ENCODE measurements at regions not wholly inside any gene's neighbourhood (a gene's known extent, or its start where the extent isn't known, plus 50 kb on each side); places are given as distances from the start of the nearest gene placed in this dataset.
"Not testable (repeated sequence)": the region's sequence is repeated elsewhere in the genome, so short reads cannot be mapped to it uniquely, and the experiment has no call there.

DNA sequence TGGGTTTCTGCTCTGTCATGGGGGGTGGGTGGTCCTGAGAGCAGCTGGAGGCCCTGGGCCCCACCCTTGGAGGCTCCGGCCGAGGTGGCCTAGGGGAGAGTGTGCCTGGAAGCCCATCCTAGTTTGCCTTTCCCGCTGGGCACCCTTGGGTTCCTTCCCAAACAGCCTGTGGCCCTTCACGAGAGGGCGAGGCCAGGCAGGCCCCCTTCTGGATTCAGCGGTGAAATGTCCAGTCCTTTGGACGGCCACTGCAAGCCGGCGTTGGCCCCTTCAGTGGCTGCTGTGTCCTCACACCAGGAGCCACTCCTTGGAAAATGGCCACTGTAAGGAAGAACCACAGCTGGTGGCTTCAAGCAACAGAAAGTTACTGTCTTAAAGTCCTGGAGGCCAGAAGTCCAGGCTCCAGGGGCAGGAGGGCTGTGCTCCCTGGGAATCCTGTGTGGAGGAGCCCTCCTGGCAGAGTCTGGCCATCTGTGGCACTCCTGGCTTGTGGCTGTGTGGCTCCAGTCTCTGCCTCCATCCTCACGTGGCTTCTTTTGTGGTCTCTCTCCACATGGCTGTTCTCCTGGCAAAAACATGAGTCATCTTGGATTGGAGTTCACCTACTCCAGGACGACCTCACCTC is 854.1 kb downstream of the TBC1D22A start:
- no peak for DNase-seq

DNA sequence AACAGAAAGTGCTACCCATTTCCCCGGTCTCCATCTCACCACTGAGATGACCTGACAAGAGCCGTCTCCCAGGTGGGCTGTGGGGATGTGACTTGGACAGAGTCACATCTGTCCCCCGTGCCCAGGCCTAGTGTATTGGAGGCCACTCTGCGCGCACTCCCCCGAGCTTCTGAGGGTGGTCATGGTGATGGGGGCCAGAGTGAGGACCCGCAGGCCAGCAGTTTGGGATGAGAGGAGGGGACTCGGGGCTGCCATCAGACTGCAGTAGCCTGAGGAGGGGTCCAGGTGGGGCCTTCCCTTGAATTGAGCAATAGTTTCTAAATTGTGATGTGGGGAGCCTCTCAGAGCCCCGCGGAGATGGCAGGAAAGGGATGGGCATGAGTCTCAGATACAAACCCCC is 852.6 kb downstream of the TBC1D22A start:
- no peak for DNase-seq

DNA sequence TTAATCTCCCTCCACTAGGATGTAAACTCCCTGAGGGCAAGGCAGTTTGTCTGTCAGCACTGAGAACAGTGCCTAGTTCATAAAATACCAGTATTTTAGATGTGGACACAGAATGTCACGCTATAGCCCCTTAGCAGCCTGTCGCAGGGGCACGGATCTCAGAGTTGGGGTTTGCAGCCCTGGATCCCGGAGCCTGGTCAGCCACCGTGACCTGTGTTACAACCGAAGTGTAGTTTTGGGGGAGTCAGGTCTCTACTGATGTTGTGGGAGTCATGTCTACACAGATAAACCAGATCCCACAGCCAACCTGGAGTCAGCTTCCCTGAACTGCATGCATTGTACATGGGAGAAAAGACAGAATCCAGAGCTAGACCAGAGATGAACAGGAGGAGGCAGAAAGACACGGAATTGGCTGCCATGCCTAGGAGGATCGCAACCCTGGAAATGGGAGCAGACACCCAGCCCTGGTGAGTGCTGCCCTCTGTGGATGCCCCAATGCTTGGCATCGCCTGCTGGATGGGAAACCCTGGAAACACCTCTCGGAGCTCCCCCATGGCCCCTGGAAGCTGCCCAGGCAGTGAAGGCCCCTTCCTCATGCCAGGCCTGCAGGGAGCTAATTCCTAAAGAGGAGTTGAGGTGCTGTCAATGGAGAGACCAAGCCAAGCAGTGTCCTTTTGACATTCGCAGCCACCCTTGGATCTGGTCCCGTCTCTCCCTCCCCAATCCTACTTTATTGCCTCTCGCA is 851.3 kb downstream of the TBC1D22A start:
- no peak for DNase-seq

DNA sequence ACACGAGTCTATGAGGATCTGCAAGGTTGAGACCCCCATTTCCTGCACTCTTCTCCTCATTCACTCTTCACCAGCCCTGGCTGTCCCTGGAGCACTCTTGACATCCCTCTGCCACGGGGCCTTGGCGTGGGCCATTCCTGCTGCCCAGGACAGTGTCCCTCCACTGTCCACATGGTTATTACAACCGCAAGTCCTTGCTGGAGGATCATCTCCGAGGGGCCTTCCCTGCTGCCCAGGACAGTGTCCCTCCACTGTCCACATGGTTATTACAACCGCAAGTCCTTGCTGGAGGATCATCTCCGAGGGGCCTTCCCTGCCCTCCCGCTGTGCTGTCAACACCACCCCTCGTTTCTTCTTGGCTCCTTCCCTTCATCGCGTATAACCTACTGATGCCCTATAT is 850.7 kb downstream of the TBC1D22A start:
- DNase-seq: not testable (repeated sequence)

DNA sequence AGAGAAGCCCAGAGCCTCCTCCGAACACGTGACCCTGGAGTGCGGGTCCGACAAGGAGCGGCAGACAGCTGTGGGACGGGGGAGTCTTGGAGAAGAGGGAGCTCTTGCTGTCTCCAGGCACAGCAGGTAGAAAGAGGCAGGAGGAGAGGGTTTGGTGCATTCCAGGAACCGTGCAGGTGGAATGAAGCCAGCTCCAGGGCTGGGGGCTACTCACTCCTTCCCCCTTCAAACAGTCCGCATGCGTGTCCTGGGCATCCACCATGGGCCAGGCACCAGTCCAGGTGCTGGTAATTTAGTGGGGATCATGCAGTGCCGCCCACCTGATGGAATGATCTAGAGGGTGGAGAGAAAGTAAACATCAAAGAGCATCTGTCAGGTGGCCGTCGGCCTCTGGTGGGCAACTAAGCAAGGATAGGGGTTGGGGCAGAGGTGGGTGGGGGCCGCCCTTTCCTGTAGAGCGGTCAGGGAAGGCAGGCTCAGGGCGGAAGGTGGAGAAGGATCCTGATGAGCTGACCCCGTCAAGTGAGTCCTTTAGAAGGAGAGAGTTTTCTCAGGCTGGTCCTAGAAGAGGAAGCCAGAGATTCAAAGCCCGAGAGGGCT is 850.0 kb downstream of the TBC1D22A start:
- DNase-seq: no peak

DNA sequence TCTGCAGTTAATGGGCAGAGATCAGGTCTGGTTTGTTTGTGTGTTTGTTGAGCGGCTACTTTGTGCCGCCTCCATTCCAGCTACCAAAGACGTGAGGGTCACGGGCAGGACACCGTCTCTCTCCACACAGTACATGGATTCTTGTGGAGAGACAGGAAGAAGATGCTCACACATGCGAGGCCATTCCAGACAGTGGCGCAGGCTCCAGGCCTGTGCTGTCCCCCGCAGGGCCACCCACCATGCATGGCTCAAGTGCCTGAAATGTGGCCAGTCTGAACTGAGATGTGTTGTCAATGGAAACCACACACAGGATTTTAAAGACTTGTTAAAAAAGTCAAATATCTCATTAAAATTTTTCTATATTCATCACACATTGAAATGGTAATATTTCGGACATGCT is 848.3 kb downstream of the TBC1D22A start:
- DNase-seq: no peak

DNA sequence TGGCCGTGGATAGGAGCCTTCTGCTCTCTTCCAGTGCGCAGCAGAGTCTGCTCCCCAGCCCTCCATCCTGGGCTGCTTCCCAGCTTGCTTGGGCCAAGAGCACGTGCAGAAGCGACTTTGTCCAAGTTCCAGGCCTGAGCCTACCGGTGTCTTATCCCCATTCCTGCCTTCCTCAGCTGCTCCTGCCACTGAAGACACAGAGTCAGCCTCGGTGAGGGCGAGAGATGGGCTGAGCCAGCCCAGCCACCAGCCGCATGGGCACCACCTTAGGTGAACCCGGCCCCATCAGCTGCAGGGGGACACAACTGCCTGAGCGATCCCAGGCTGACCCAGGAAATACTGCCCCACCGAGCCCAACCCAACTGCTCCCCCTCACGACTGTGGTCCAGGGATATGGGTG is 847.8 kb downstream of the TBC1D22A start:
- DNase-seq: no peak

DNA sequence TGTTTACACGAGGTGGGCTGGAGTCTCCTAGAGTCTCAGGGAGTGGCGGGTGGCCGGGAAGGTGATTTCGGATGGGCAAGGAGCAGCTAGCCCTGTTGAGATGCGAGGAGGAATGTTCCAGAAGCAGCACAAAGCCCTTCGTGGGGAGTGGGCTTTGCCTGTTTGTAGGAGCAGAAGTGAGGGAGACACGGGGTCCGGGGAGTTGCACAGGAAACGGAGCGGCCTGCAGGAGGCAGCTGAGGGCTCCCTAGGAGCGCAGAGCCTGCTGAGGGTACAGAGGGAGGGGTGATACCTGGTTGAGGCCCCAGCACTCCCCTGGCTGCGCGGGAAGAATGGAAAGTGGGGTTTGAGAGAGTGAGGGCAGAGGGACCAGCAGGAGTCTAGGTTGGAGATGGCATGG is 847.2 kb downstream of the TBC1D22A start:
- DNase-seq: no peak

DNA sequence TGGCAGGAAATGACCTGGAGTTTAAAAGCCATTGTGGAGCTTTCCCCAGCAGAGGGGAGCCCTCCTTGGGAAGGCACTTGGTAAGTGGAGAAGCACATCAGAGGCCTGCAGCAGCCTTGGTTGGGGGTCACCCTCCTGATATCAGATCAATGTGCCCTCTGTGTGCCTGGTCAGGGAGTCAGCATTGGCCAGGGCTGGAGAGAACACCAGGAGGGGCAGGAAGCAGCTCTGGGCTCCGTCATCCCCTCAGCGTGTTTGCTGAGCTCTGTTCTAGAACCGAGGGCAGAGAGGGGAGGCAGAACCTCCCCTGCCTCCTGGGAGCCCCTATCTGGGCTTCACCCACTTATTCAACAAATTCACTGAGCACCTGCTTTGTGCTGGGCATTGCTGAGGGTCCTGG is 846.0 kb downstream of the TBC1D22A start:
- no peak for DNase-seq

DNA sequence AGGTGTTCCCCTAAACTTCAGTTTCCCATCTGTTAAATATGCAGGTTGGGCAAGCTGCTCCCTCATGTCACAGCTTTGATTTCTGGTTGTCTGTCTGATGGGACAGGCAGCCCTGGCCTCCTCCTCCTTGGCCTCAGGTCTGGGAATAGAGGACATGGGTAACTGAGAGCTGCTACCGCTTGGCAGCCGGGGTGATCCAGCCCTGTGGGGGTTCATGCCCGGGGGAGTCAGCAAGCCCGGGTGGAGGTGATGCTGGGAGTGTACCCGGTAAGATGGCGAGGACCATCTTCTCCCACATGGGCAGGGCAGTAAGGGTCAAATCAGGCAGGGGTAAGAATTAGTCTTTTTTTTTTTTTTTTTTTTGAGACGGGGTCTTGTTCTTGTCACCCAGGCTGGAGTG is 845.0 kb downstream of the TBC1D22A start:
- no peak for DNase-seq

DNA sequence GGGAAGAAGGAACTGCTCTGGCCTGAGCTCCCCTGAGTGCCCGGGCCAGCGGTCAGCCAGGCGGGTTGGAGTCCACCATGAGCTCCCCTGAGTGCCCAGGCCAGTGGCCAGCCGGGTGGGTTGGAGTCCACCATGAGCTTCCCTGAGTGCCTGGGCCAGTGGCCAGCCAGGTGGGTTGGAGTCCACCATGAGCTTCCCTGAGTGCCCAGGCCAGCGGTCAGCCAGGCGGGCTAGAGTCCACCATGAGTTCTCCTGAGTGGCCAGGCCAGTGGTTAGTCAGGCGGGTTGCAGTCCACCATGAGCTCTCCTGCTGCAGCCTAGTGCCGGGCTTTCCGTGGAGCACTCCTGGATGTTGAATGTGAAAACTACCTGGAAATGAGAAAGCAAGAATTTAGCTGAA is 844.0 kb downstream of the TBC1D22A start:
- DNase-seq: no peak

DNA sequence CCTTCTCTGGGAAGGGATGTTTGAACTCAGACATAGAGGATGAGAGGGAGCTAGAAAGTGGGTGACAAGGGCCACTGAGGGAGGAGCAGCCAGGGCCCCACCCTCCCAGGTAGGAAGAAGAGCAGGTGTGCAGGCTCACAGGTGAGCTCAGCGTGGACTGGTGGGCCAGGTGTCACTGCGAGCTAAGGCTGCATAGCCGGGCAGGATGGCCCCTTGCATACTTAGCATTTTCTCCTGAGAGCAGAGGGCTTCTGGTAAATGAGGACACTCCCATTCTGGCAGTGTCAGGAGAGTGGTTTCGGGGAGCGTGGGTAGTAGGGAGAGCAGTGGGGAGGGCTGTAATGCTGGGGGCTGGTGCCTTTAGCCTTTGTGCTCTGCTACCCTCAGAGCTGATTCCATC is 843.4 kb downstream of the TBC1D22A start:
- DNase-seq: no peak

DNA sequence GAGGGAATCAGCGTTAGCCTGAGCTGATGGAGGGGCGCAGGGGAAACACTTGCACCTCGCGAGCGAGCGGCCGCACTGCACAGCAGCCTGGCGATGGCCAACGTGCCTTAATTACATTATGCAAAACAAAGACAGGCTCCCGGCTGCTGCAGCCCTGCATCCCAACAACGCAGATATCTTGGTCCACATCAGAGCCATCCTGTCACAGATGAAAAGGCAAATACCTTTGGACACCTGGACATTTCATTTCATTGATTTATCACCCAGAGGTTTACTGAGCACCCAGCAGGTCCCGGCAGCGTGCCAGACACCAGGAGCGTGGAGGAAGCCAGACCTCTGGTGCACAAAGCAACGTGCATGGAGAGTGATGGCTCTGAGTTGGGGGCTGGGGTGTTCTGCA is 843.0 kb downstream of the TBC1D22A start:
- DNase-seq: no peak

DNA sequence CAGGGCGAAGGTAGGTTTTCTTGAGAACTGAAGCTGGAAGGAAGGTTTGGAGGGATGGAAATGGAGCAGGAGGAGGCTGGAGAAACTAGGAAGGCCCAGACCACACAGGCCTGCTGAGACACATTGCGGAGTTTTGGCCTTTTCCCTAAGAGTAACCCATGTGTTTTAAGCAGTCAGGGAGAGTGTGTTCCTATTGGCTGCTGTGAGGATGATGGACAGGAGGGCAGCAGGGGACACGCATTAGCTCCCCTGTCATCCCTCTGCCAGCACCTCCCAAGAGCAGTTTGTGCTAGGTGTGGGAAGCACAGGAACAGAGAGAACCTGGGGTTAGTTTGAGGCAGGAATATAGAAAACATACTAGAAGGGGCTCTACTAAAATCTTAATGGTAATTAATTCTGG is 842.1 kb downstream of the TBC1D22A start:
- DNase-seq: no peak

DNA sequence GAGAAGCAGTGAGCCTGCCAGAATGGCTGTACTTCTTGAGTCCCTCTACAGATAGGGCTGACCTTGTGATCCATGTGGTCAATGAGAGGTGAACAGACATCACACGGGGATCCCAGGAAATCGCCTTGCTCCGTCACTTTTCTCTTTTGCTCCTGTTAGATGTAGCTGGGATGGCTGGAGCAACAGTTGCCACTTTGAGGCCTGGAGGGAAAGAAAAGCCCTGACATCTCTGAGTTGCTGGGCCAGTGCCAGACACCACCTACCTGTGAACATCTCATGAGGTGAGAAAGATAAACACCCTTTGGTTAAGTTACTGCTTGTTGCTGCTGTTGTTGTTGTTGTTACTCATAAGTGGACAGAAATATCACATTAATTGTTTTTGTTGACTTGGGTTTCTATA is 840.3 kb downstream of the TBC1D22A start:
- no peak for DNase-seq

DNA sequence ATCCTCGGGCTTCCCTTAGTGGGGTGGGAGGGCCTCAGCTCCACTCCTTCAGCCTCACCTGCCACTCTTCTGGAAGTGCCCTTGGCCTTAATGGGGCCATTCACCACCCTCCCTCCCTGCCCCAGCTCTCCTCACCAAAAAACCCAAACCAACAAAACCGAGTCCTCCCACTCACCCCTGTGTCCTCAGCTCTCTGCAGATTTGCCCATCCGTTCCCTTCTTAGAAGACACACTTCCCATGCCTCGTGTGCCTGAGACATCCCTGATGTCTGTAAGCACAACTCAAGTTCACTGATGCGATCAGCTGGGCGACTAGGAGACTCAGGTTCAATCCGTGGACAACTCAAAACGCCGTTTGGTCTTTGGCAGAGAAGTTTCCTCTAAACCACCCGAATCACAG is 839.2 kb downstream of the TBC1D22A start:
- DNase-seq: no peak

DNA sequence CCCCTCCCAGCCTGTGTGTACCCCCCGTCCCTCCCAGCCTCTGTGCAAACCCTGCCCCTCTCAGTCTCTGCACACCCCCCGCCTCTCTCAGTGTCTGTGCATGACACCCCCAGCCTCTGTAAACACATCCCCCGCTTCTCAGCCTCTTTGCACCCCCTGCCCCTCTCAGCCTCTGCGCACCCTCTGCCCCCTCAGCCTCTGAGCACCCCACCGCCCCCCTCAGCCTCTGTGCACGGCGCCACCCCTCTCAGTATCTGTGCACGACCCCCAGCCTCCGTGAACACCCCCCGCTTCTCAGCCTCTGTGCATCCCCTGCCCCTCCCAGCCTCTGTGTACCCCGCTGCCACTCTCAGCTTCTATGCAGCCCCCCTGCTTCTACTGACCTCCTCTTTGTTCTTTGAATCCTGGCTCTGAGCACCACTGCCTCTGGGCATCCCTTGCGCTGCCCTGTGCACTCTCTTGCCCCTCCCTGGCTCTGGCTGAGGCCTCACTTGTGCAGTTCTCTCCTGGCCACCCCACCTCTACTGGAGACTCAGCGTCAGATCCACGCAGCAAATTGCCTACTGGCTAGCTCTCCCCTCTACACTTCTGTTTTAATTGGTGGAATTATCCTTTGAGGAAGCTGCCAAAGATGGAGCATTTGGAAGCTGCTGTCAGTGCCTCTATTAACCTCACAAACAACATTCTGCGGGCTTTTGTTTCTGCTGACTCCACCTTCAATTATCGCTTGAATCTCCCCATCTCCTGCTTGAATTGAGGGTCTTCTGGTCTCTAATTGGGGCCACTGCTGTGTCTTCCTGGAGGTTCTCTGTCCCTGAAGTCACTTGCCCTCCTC is 838.6 kb downstream of the TBC1D22A start:
- DNase-seq: no peak

DNA sequence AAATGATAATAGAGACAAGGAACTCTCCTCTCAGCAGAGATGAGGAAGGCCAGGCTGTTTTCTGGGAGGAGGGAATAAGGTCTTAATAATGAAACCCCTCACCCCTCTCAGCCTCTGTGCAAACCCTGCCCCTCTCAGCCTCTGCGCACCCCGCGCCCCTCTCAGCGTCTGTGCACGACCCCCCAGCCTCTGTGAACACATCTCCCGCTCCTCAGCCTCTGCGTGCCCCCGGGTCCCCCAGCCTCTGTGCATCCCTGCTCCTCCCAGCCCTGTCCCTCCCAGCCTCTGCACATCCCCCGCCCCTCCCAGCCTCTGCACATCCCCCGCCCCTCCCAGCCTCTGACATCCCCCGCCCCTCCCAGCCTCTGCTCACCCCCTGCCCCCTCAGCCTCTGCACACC is 837.8 kb downstream of the TBC1D22A start:
- DNase-seq: no peak

DNA sequence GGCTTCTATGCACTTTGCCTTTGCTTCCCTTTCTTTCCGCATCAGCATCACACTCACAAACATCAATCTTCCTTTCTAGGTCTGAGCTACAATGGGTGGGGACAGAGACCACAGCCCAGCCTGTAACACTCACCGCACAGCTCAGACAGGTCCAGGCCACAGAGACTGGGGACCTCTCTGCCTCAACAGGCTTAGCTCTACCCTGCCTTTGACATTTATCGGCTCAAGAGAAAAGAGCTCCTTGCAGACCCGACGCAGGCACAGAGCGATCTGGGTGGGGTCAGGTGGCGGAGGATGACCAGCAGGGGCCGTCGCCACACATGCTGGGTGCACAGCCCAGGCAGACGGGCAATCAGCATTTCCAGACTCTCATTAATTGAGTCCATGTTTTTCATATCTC is 837.3 kb downstream of the TBC1D22A start:
- no peak for DNase-seq

DNA sequence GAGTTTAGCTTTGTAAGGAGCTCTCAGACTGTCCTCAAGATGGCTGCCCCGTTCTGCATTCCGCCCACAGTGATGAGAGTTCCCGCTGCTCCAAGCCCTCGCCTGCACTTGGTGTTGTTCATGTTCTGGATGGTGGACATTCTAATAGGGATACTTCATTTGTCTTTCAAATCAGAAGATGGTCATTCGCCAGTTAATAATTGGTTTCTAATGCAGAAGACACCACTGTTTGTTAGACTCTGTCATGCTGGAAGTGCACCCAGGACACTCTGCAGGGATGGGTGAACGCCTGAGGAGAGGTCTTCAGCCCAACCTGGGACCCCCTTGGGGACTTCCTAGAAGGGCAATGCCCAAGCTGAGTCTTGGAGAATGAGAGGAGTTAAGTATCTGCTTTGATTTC is 836.4 kb downstream of the TBC1D22A start:
- no peak for DNase-seq

DNA sequence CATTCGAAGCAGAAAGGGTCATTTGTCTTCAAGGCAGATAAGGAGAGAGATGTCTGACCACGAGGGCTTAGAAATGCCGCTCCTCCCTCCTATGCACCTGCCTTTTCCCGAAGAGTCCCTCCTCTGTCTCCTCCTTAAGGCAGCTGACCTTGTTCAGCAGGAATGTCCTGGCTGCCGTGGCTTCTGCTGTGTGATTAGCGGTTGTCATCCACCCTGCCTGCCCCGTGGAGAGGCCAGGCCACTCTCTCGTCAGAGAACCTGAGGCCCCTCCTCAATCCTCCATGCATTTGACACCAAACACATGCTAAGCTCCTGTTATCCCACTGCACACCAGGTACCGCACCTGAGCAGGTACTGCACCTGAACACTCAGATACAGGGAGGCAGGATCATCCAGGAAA is 834.6 kb downstream of the TBC1D22A start:
- DNase-seq: no peak

DNA sequence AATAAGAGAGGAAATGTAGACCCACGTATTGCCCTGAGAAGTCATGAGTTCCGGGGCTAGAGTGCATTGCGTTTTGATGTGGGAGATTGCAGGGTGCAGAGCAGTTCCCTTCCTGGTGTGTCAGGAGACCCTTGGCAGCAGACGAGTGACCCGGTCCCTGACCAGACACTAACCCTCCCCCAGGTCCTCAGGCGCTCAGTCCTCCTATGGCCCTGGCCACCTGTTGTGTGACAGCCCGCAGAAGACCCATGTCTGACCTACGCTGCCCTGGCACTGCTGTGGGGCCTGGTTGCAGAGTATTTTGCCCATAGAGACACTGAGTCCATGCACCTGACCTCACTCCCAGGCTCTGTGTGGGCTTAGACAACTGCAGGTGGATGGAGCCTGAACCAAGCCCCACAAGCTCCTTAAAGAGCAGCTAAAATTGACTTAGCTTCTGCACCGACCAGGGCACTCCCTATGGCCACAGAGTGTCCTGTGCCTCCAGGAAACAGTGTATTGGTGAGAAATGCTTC is 833.8 kb downstream of the TBC1D22A start:
- no peak for DNase-seq

DNA sequence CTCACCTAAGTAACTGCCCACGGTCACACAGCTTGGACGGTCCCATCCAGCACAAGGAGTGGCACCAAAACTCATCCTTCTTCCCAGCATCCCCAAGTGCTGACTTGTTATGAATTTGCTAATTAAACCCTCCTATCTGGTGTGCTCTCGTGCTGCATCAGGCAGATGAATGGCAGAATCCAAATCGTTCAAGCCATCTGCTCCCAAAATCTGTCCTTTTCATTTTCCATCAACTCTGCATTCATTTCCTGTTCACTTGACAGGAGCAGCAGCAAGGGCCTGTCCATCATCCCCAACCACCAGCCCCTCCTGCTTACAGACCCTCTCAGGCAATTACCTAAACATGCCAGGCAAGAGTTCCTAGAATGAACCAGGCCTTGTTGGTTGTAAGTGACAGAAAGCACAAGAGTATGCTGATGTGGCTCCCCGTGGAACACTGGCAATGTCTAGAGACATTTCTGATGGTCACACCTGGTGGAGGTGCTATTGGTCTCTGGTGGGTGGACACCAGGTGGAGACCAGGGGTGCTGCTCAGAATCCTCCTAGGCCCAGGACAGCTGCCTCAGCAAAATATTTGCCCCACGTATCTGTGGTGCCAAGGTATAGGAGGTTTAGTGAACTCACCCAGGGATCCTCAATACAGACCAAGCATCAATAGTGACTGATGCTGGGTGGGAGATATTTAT is 832.5 kb downstream of the TBC1D22A start:
- DNase-seq: no peak
